ENCODE measurements at regions not wholly inside any gene's neighbourhood (a gene's known extent, or its start where the extent isn't known, plus 50 kb on each side); places are given as distances from the start of the nearest gene placed in this dataset.
"Not testable (repeated sequence)": the region's sequence is repeated elsewhere in the genome, so short reads cannot be mapped to it uniquely, and the experiment has no call there.

GRCh38 chrX:112477653-112478052 is 202.1 kb downstream of the LHFPL1 start:
- no peak overlapping the region for H3K4me3 ChIP-seq (ENCODE audit: low read depth, low read length)

GRCh38 chrX:112473654-112474053 is 206.1 kb downstream of the LHFPL1 start:
- Histone ChIP-seq H3K27me3 (ENCODE audit: control insufficient read depth, insufficient read depth, low read length) (no peaks in the 10 kb centered on the region; the same call in 1 of the 2 replicates), H3K9ac (ENCODE audit: low read depth, low read length) (no peak overlapping the region), H3K9me3 (ENCODE audit: control insufficient read depth, insufficient read depth, low read length) (no peaks in the 10 kb centered on the region), H3K4me3 (ENCODE audit: low read depth, low read length) (no peak overlapping the region), H3K4me1 (ENCODE audit: control insufficient read depth, insufficient read depth, low read length) (no peaks in the 10 kb centered on the region), H3K27ac (ENCODE audit: low read depth, low read length) (no peak overlapping the region), H3K36me3 (ENCODE audit: control insufficient read depth, insufficient read depth, low read length) (no peaks in the 10 kb centered on the region)

More at GRCh38 chrX:112477653-112478052, 202.1 kb downstream of the LHFPL1 start:
- no peaks in the 10 kb centered on the region; the same call in 1 of the 2 replicates for H3K9me3 ChIP-seq (ENCODE audit: control insufficient read depth, insufficient read depth, low read length)
- H3K4me1 ChIP-seq (ENCODE audit: control insufficient read depth, insufficient read depth, low read length) = no peaks in the 10 kb centered on the region
- no peaks in the 10 kb centered on the region for H3K36me3 ChIP-seq (ENCODE audit: control insufficient read depth, insufficient read depth, low read length)
- H3K27me3 ChIP-seq (ENCODE audit: control insufficient read depth, insufficient read depth, low read length) = no peaks in the 10 kb centered on the region
- no peak overlapping the region for H3K9ac ChIP-seq (ENCODE audit: low read depth, low read length)
- H3K27ac ChIP-seq (ENCODE audit: low read depth, low read length) = no peak overlapping the region

- no peaks in the 10 kb centered on the region for H3K4me1 ChIP-seq (ENCODE audit: control insufficient read depth, insufficient read depth, low read length)
These were observed 209.2 kb downstream of the LHFPL1 start for GRCh38 chrX:112470551-112470950.

GRCh38 chrX:112461949-112462450 is 217.7 kb downstream of the LHFPL1 start:
- not testable (repeated sequence) for H3K9ac ChIP-seq (ENCODE audit: low read depth, low read length); H3K4me1 ChIP-seq (ENCODE audit: control insufficient read depth, insufficient read depth, low read length); H3K27ac ChIP-seq (ENCODE audit: low read depth, low read length); H3K36me3 ChIP-seq (ENCODE audit: control insufficient read depth, insufficient read depth, low read length); H3K27me3 ChIP-seq (ENCODE audit: control insufficient read depth, insufficient read depth, low read length); H3K9me3 ChIP-seq (ENCODE audit: control insufficient read depth, insufficient read depth, low read length); H3K4me3 ChIP-seq (ENCODE audit: low read depth, low read length)

More at GRCh38 chrX:112470551-112470950, 209.2 kb downstream of the LHFPL1 start:
- Histone ChIP-seq H3K9ac (ENCODE audit: low read depth, low read length) (no peak overlapping the region), H3K9me3 (ENCODE audit: control insufficient read depth, insufficient read depth, low read length) (no peaks in the 10 kb centered on the region), H3K4me3 (ENCODE audit: low read depth, low read length) (no peak overlapping the region), H3K27me3 (ENCODE audit: control insufficient read depth, insufficient read depth, low read length) (no peaks in the 10 kb centered on the region; the same call in 1 of the 2 replicates), H3K36me3 (ENCODE audit: control insufficient read depth, insufficient read depth, low read length) (no peaks in the 10 kb centered on the region), H3K27ac (ENCODE audit: low read depth, low read length) (no peak overlapping the region)

- Histone ChIP-seq H3K27me3 (ENCODE audit: control insufficient read depth, insufficient read depth, low read length) (peaks cover 7% of the 10 kb centered on the region; the same call in 1 of the 2 replicates), H3K36me3 (ENCODE audit: control insufficient read depth, insufficient read depth, low read length) (no peaks in the 10 kb centered on the region), H3K27ac (ENCODE audit: low read depth, low read length) (no peak overlapping the region), H3K4me3 (ENCODE audit: low read depth, low read length) (no peak overlapping the region), H3K4me1 (ENCODE audit: control insufficient read depth, insufficient read depth, low read length) (peaks cover 9% of the 10 kb centered on the region; the same call in 1 of the 2 replicates), H3K9ac (ENCODE audit: low read depth, low read length) (no peak overlapping the region), H3K9me3 (ENCODE audit: control insufficient read depth, insufficient read depth, low read length) (no peaks in the 10 kb centered on the region)
These were observed 221.9 kb downstream of the LHFPL1 start for GRCh38 chrX:112457788-112458187.

- no peaks in the 10 kb centered on the region for H3K36me3 ChIP-seq (ENCODE audit: control insufficient read depth, insufficient read depth, low read length)
- H3K4me3 ChIP-seq (ENCODE audit: low read depth, low read length) = no peak overlapping the region
- no peak overlapping the region for H3K27ac ChIP-seq (ENCODE audit: low read depth, low read length)
- no peaks in the 10 kb centered on the region for H3K4me1 ChIP-seq (ENCODE audit: control insufficient read depth, insufficient read depth, low read length)
- H3K9ac ChIP-seq (ENCODE audit: low read depth, low read length) = no peak overlapping the region
- no peaks in the 10 kb centered on the region for H3K9me3 ChIP-seq (ENCODE audit: control insufficient read depth, insufficient read depth, low read length)
- H3K27me3 ChIP-seq (ENCODE audit: control insufficient read depth, insufficient read depth, low read length) = peaks cover 7% of the 10 kb centered on the region
These were observed 228.9 kb downstream of the LHFPL1 start for GRCh38 chrX:112450810-112451209.

GRCh38 chrX:112440277-112440676 is 239.5 kb downstream of the LHFPL1 start:
- H3K9ac ChIP-seq (ENCODE audit: low read depth, low read length) = no peak overlapping the region
- H3K36me3 ChIP-seq (ENCODE audit: control insufficient read depth, insufficient read depth, low read length) = no peaks in the 10 kb centered on the region
- H3K27ac ChIP-seq (ENCODE audit: low read depth, low read length) = no peak overlapping the region
- H3K9me3 ChIP-seq (ENCODE audit: control insufficient read depth, insufficient read depth, low read length) = no peaks in the 10 kb centered on the region
- no peaks in the 10 kb centered on the region for H3K4me1 ChIP-seq (ENCODE audit: control insufficient read depth, insufficient read depth, low read length)
- H3K4me3 ChIP-seq (ENCODE audit: low read depth, low read length) = no peak overlapping the region
- no peaks in the 10 kb centered on the region; the same call in 1 of the 2 replicates for H3K27me3 ChIP-seq (ENCODE audit: control insufficient read depth, insufficient read depth, low read length)

- H3K36me3 ChIP-seq (ENCODE audit: control insufficient read depth, insufficient read depth, low read length) = no peaks in the 10 kb centered on the region
- no peaks in the 10 kb centered on the region for H3K9me3 ChIP-seq (ENCODE audit: control insufficient read depth, insufficient read depth, low read length)
- no peak overlapping the region for H3K27ac ChIP-seq (ENCODE audit: low read depth, low read length)
- H3K4me3 ChIP-seq (ENCODE audit: low read depth, low read length) = no peak overlapping the region
- H3K4me1 ChIP-seq (ENCODE audit: control insufficient read depth, insufficient read depth, low read length) = no peaks in the 10 kb centered on the region
- H3K27me3 ChIP-seq (ENCODE audit: control insufficient read depth, insufficient read depth, low read length) = peaks cover 5% of the 10 kb centered on the region; the same call in 1 of the 2 replicates
- no peak overlapping the region for H3K9ac ChIP-seq (ENCODE audit: low read depth, low read length)
These were observed 255.6 kb downstream of the LHFPL1 start for GRCh38 chrX:112424166-112424565.

- H3K27me3 ChIP-seq (ENCODE audit: control insufficient read depth, insufficient read depth, low read length) = peaks cover 5% of the 10 kb centered on the region; the same call in 1 of the 2 replicates
These were observed 288.4 kb downstream of the LHFPL1 start for GRCh38 chrX:112391313-112391712.

GRCh38 chrX:112381649-112382298 is 298.0 kb downstream of the LHFPL1 start:
- not testable (repeated sequence) for H3K9ac ChIP-seq (ENCODE audit: low read depth, low read length); H3K9me3 ChIP-seq (ENCODE audit: control insufficient read depth, insufficient read depth, low read length); H3K36me3 ChIP-seq (ENCODE audit: control insufficient read depth, insufficient read depth, low read length); H3K4me1 ChIP-seq (ENCODE audit: control insufficient read depth, insufficient read depth, low read length); H3K4me3 ChIP-seq (ENCODE audit: low read depth, low read length); H3K27ac ChIP-seq (ENCODE audit: low read depth, low read length); H3K27me3 ChIP-seq (ENCODE audit: control insufficient read depth, insufficient read depth, low read length)

More at GRCh38 chrX:112391313-112391712, 288.4 kb downstream of the LHFPL1 start:
- Histone ChIP-seq H3K9ac (ENCODE audit: low read depth, low read length) (no peak overlapping the region), H3K36me3 (ENCODE audit: control insufficient read depth, insufficient read depth, low read length) (no peaks in the 10 kb centered on the region), H3K27ac (ENCODE audit: low read depth, low read length) (no peak overlapping the region), H3K9me3 (ENCODE audit: control insufficient read depth, insufficient read depth, low read length) (no peaks in the 10 kb centered on the region), H3K4me3 (ENCODE audit: low read depth, low read length) (no peak overlapping the region), H3K4me1 (ENCODE audit: control insufficient read depth, insufficient read depth, low read length) (no peaks in the 10 kb centered on the region)

GRCh38 chrX:112380541-112381278 is 298.1 kb upstream of the TRPC5 start:
- no peak overlapping the region for H3K9ac ChIP-seq (ENCODE audit: low read depth, low read length)
- no peaks in the 10 kb centered on the region for H3K36me3 ChIP-seq (ENCODE audit: control insufficient read depth, insufficient read depth, low read length)
- no peaks in the 10 kb centered on the region for H3K4me1 ChIP-seq (ENCODE audit: control insufficient read depth, insufficient read depth, low read length)
- H3K27me3 ChIP-seq (ENCODE audit: control insufficient read depth, insufficient read depth, low read length) = peaks cover 3% of the 10 kb centered on the region; the same call in 1 of the 2 replicates
- H3K4me3 ChIP-seq (ENCODE audit: low read depth, low read length) = no peak overlapping the region
- no peak overlapping the region for H3K27ac ChIP-seq (ENCODE audit: low read depth, low read length)
- no peaks in the 10 kb centered on the region for H3K9me3 ChIP-seq (ENCODE audit: control insufficient read depth, insufficient read depth, low read length)

Data from HUES48 (cell line).